ENCODE measurements at regions not wholly inside any gene's neighbourhood (a gene's known extent, or its start where the extent isn't known, plus 50 kb on each side); places are given as distances from the start of the nearest gene placed in this dataset.

- Histone ChIP-seq H3K36me3 (no peaks in the 10 kb centered on the region), H3K4me1 (no peaks in the 10 kb centered on the region), H3K9me3 (no peaks in the 10 kb centered on the region), H3K27ac (no peak overlapping the region), H3K4me3 (no peak overlapping the region), H3K27me3 (no peaks in the 10 kb centered on the region)
- no peak for DNase-seq (ENCODE audit: low spot score in 2 of 2)
- TF ChIP-seq EP300 (IDR thresholded peaks at IDR 0.05) (no peak), CTCF (IDR thresholded peaks at IDR 0.05) (no peak), POLR2A (IDR thresholded peaks at IDR 0.05) (no peak)
- 87 to 89% methylated on average over 4 of the region's 4 CpGs for WGBS, 2 donors
These were observed 145.6 kb upstream of the NFE2L3 start for GRCh38 chr7:26006426-26006825.

- Histone ChIP-seq H3K4me3 (no peak overlapping the region), H3K27ac (no peak overlapping the region), H3K4me1 (no peaks in the 10 kb centered on the region), H3K9me3 (no peaks in the 10 kb centered on the region), H3K36me3 (no peaks in the 10 kb centered on the region), H3K27me3 (no peaks in the 10 kb centered on the region)
- no peak for DNase-seq (ENCODE audit: low spot score in 2 of 2)
- no peak for TF ChIP-seq POLR2A (IDR thresholded peaks at IDR 0.05)
- no peak for TF ChIP-seq CTCF (IDR thresholded peaks at IDR 0.05)
- 68 to 82% methylated on average over 2 of the region's 2 CpGs for WGBS, 2 donors
These were observed 144.5 kb upstream of the NFE2L3 start for GRCh38 chr7:26007510-26007909.

- no peak for DNase-seq (ENCODE audit: low spot score in 2 of 2)
- TF ChIP-seq EP300 (IDR thresholded peaks at IDR 0.05) (no peak), CTCF (IDR thresholded peaks at IDR 0.05) (no peak), POLR2A (IDR thresholded peaks at IDR 0.05) (no peak)
- Histone ChIP-seq H3K27me3 (no peaks in the 10 kb centered on the region), H3K9me3 (no peaks in the 10 kb centered on the region), H3K27ac (no peak overlapping the region), H3K4me3 (no peak overlapping the region), H3K36me3 (no peaks in the 10 kb centered on the region), H3K4me1 (no peaks in the 10 kb centered on the region)
- 75 to 82% methylated on average over 5 of the region's 5 CpGs for WGBS, 2 donors
These were observed 143.6 kb upstream of the NFE2L3 start for GRCh38 chr7:26008428-26008827.

- Histone ChIP-seq H3K27ac (no peak overlapping the region), H3K36me3 (no peaks in the 10 kb centered on the region), H3K4me3 (no peak overlapping the region), H3K4me1 (no peaks in the 10 kb centered on the region), H3K9me3 (peaks cover 0 to 9% (median 4%) of the 10 kb centered on the region in 4 donors), H3K27me3 (no peaks in the 10 kb centered on the region)
- no peak for DNase-seq (ENCODE audit: low spot score in 2 of 2)
- 73 to 88% methylated on average over 9 of the region's 9 CpGs for WGBS, 2 donors
- no peak for TF ChIP-seq POLR2A (IDR thresholded peaks at IDR 0.05)
- TF ChIP-seq CTCF (IDR thresholded peaks at IDR 0.05): no peak
- no peak for TF ChIP-seq EP300 (IDR thresholded peaks at IDR 0.05)
These were observed 140.8 kb upstream of the NFE2L3 start for GRCh38 chr7:26011039-26011696.

GRCh38 chr7:26013551-26014083 lies 138.4 kb upstream of the NFE2L3 start:
- WGBS, 2 donors: 47 to 50% methylated on average over 9 of the region's 9 CpGs
- no peaks in the 10 kb centered on the region for H3K4me1 ChIP-seq
- H3K4me3 ChIP-seq: no peak overlapping the region
- no peak for TF ChIP-seq POLR2A (IDR thresholded peaks at IDR 0.05)
- no peak for TF ChIP-seq EP300 (IDR thresholded peaks at IDR 0.05)
- no peak for TF ChIP-seq CTCF (IDR thresholded peaks at IDR 0.05)
- no peak for DNase-seq (ENCODE audit: low spot score in 2 of 2)
- H3K27me3 ChIP-seq: no peaks in the 10 kb centered on the region
- no peak overlapping the region for H3K27ac ChIP-seq
- peaks cover 0 to 16% (median 7%) of the 10 kb centered on the region in 4 donors for H3K9me3 ChIP-seq
- H3K36me3 ChIP-seq: no peaks in the 10 kb centered on the region
